Left forelimb (tissue), 1 donor: ENCODE measurements at regions not wholly inside any gene's neighbourhood (a gene's known extent, or its start where the extent isn't known, plus 50 kb on each side); places are given as distances from the start of the nearest gene placed in this dataset.

Experiments used
- DNase-seq: peaks from one replicate; pipeline ENCODE4 v3.0.0-alpha.2; 2018; ENCODE audit warnings: low spot score

- DNase-seq, result no peak
Observed at GRCh38 chr2:120567128-120567527, 168.5 kb upstream of the GLI2 start.

GRCh38 chr2:120568089-120568974 is 167.3 kb upstream of the GLI2 start:
- DNase-seq, result no peak

- no peak for DNase-seq
Observed at GRCh38 chr2:120568975-120569268, 166.7 kb upstream of the GLI2 start.

- no peak for DNase-seq
Observed at GRCh38 chr2:120570001-120570400, 165.7 kb upstream of the GLI2 start.

GRCh38 chr2:120570546-120570945 is 165.1 kb upstream of the GLI2 start:
- DNase-seq, result no peak

GRCh38 chr2:120571015-120571728 is 164.5 kb upstream of the GLI2 start:
- no peak for DNase-seq

- DNase-seq, result no peak
Observed at GRCh38 chr2:120572226-120572625, 163.4 kb upstream of the GLI2 start.

- DNase-seq, result no peak
Observed at GRCh38 chr2:120574620-120575019, 161.0 kb upstream of the GLI2 start.

- no peak for DNase-seq
Observed at GRCh38 chr2:120575966-120576365, 159.7 kb upstream of the GLI2 start.

- no peak for DNase-seq
Observed at GRCh38 chr2:120576509-120577474, 158.9 kb upstream of the GLI2 start.

- DNase-seq, result no peak
Observed at GRCh38 chr2:120577721-120578295, 157.9 kb upstream of the GLI2 start.

- DNase-seq, result no peak
Observed at GRCh38 chr2:120578576-120579352, 156.9 kb upstream of the GLI2 start.

GRCh38 chr2:120579916-120580685 is 155.6 kb upstream of the GLI2 start:
- no peak for DNase-seq

- DNase-seq, result no peak
Observed at GRCh38 chr2:120580709-120581108, 155.0 kb upstream of the GLI2 start.

GRCh38 chr2:120583121-120583520 is 152.5 kb upstream of the GLI2 start:
- DNase-seq, result no peak

- DNase-seq, result no peak
Observed at GRCh38 chr2:120583851-120584570, 151.7 kb upstream of the GLI2 start.

GRCh38 chr2:120586507-120587278 is 149.0 kb upstream of the GLI2 start:
- no peak for DNase-seq

GRCh38 chr2:120587279-120587996 is 148.2 kb upstream of the GLI2 start:
- DNase-seq, result no peak
